ENCODE measurements at regions not wholly inside any gene's neighbourhood (a gene's known extent, or its start where the extent isn't known, plus 50 kb on each side); places are given as distances from the start of the nearest gene placed in this dataset.

- Histone ChIP-seq H3K9me3 (ENCODE audit: insufficient read depth, low read depth, low read length) (no peaks in the 10 kb centered on the region), H3F3A (ENCODE audit: low read depth) (no peaks in the 10 kb centered on the region), H3K9ac (ENCODE audit: low read depth, low read length, poor library complexity, severe bottlenecking) (no peak overlapping the region), H4K20me1 (ENCODE audit: insufficient read depth, low read length, poor library complexity, severe bottlenecking) (no peaks in the 10 kb centered on the region), H3K4me1 (ENCODE audit: insufficient read depth, low read length, poor library complexity, severe bottlenecking) (no peaks in the 10 kb centered on the region), H3K4me3 (ENCODE audit: low read length, poor library complexity, severe bottlenecking) (no peak overlapping the region), H2AFZ (ENCODE audit: low read length) (no peak overlapping the region), H3K36me3 (ENCODE audit: insufficient read depth, low read length) (no peaks in the 10 kb centered on the region), H3K27me3 (ENCODE audit: insufficient read depth, low read length, poor library complexity, severe bottlenecking) (no peaks in the 10 kb centered on the region), H3K9me2 (replicated peaks; ENCODE audit: low read depth, low read length) (no peaks in the 10 kb centered on the region), H3K79me2 (ENCODE audit: insufficient read depth, low read length) (no peaks in the 10 kb centered on the region), H3K4me2 (ENCODE audit: low read depth, low read length, poor library complexity, severe bottlenecking) (no peak overlapping the region)
- TF ChIP-seq CTCF (conservative IDR thresholded peaks at IDR 0.05; ENCODE audit: low read length), result no peak
- TF ChIP-seq EZH2phosphoT487 (IDR thresholded peaks at IDR 0.05; ENCODE audit: borderline replicate concordance), result no peak
Measured at GRCh38 chr5:51517838-51518237, 134.6 kb downstream of the ISL1 start.

GRCh38 chr5:51518607-51519006 is 135.4 kb downstream of the ISL1 start:
- no peak overlapping the region for H2AFZ ChIP-seq (ENCODE audit: low read length)
- H3F3A ChIP-seq (ENCODE audit: low read depth), result no peaks in the 10 kb centered on the region
- H3K9me2 ChIP-seq (replicated peaks; ENCODE audit: low read depth, low read length), result no peaks in the 10 kb centered on the region
- H3K27me3 ChIP-seq (ENCODE audit: insufficient read depth, low read length, poor library complexity, severe bottlenecking), result no peaks in the 10 kb centered on the region
- no peaks in the 10 kb centered on the region for H3K4me1 ChIP-seq (ENCODE audit: insufficient read depth, low read length, poor library complexity, severe bottlenecking)
- no peak overlapping the region for H3K9ac ChIP-seq (ENCODE audit: low read depth, low read length, poor library complexity, severe bottlenecking)
- no peaks in the 10 kb centered on the region for H3K36me3 ChIP-seq (ENCODE audit: insufficient read depth, low read length)
- H3K4me2 ChIP-seq (ENCODE audit: low read depth, low read length, poor library complexity, severe bottlenecking), result no peak overlapping the region
- no peak overlapping the region for H3K4me3 ChIP-seq (ENCODE audit: low read length, poor library complexity, severe bottlenecking)
- H3K79me2 ChIP-seq (ENCODE audit: insufficient read depth, low read length), result no peaks in the 10 kb centered on the region
- H4K20me1 ChIP-seq (ENCODE audit: insufficient read depth, low read length, poor library complexity, severe bottlenecking), result no peaks in the 10 kb centered on the region
- TF ChIP-seq CTCF (conservative IDR thresholded peaks at IDR 0.05; ENCODE audit: low read length), result no peak
- no peak for TF ChIP-seq EZH2phosphoT487 (IDR thresholded peaks at IDR 0.05; ENCODE audit: borderline replicate concordance)
- no peaks in the 10 kb centered on the region for H3K9me3 ChIP-seq (ENCODE audit: insufficient read depth, low read depth, low read length)

- Histone ChIP-seq H3K4me2 (ENCODE audit: low read depth, low read length, poor library complexity, severe bottlenecking) (no peak overlapping the region), H3K9me2 (replicated peaks; ENCODE audit: low read depth, low read length) (no peaks in the 10 kb centered on the region), H3K4me1 (ENCODE audit: insufficient read depth, low read length, poor library complexity, severe bottlenecking) (no peaks in the 10 kb centered on the region), H3K27me3 (ENCODE audit: insufficient read depth, low read length, poor library complexity, severe bottlenecking) (no peaks in the 10 kb centered on the region), H3K79me2 (ENCODE audit: insufficient read depth, low read length) (no peaks in the 10 kb centered on the region), H3K36me3 (ENCODE audit: insufficient read depth, low read length) (no peaks in the 10 kb centered on the region), H3K4me3 (ENCODE audit: low read length, poor library complexity, severe bottlenecking) (no peak overlapping the region), H3K9ac (ENCODE audit: low read depth, low read length, poor library complexity, severe bottlenecking) (no peak overlapping the region), H3F3A (ENCODE audit: low read depth) (no peaks in the 10 kb centered on the region), H4K20me1 (ENCODE audit: insufficient read depth, low read length, poor library complexity, severe bottlenecking) (no peaks in the 10 kb centered on the region), H3K9me3 (ENCODE audit: insufficient read depth, low read depth, low read length) (no peaks in the 10 kb centered on the region), H2AFZ (ENCODE audit: low read length) (no peak overlapping the region)
- TF ChIP-seq EZH2phosphoT487 (IDR thresholded peaks at IDR 0.05; ENCODE audit: borderline replicate concordance), result no peak
- no peak for TF ChIP-seq CTCF (conservative IDR thresholded peaks at IDR 0.05; ENCODE audit: low read length)
Measured at GRCh38 chr5:51521583-51521982, 138.3 kb downstream of the ISL1 start.

All from Loucy (cell line).